ENCODE measurements at regions not wholly inside any gene's neighbourhood (a gene's known extent, or its start where the extent isn't known, plus 50 kb on each side); places are given as distances from the start of the nearest gene placed in this dataset.
A peak's percentile ranks its signal among the peaks of the same experiment; 100 is the strongest.

DNA sequence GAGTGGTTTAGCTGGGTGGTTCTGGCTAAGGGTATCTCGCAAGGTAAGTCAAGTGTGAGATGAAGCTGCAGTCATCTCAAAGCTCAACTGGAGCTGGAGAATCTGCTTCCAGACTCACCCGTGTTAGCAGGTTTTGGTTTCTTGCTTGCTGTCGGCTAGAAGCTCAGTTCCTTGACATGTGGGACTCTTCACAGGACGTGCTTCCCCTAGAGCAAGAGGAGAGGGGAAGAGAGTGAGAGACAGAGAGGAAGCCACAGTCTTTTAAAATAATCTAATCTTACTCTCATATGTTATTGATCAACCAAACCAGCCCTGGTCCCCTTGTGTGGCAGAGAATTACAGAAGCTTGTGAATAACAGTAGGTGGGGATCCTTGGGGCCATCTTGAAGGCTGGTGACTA is 199.5 kb downstream of the REEP3 start:
- H3K4me3 ChIP-seq, result no peak overlapping the region

DNA sequence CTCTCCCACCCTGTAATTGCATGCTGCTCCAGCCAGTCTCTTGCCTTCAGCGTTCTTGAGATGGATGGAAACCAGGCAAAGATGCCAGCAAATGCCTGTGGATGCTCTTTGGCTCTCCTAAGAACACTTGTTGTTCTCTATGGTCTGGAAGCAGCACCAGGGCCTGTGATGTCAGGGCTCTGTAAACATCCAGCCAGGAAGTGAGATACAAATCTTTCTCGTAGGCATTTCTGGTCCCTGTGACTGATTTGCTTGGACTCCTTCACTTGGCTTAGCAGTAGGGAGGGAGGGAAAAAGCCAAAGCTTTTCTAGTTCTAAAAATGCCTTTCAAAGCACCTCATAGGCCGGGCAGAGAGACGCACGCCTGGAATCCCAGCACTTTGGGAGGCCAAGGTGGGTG is 201.3 kb downstream of the REEP3 start:
- TF ChIP-seq, protein P1, sequence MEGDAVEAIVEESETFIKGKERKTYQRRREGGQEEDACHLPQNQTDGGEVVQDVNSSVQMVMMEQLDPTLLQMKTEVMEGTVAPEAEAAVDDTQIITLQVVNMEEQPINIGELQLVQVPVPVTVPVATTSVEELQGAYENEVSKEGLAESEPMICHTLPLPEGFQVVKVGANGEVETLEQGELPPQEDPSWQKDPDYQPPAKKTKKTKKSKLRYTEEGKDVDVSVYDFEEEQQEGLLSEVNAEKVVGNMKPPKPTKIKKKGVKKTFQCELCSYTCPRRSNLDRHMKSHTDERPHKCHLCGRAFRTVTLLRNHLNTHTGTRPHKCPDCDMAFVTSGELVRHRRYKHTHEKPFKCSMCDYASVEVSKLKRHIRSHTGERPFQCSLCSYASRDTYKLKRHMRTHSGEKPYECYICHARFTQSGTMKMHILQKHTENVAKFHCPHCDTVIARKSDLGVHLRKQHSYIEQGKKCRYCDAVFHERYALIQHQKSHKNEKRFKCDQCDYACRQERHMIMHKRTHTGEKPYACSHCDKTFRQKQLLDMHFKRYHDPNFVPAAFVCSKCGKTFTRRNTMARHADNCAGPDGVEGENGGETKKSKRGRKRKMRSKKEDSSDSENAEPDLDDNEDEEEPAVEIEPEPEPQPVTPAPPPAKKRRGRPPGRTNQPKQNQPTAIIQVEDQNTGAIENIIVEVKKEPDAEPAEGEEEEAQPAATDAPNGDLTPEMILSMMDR (IDR thresholded peaks at IDR 0.05), result no peak
- H3K9me3 ChIP-seq, result no peaks in the 10 kb centered on the region
- H3K36me3 ChIP-seq, result no peaks in the 10 kb centered on the region
- H3K27me3 ChIP-seq, result no peaks in the 10 kb centered on the region
- H3K27ac ChIP-seq, result peak overlapping the region; percentile 77 to 80
- H3K4me3 ChIP-seq, result no peak overlapping the region
- intact Hi-C loops (cut with DNase I; ENCODE audit: low total_unique reads), result loop anchor here (5.0 kb wide), 3 partner anchors 80 to 550 kb away; no protein-coding TSS in a partner anchor
- DNase-seq, result peak; percentile 66 to 88
- H3K4me1 ChIP-seq, result peaks cover 0 to 32% (median 20%) of the 10 kb centered on the region in 4 donors

More for the DNA sequence above, 199.5 kb downstream of the REEP3 start:
- H3K4me1 ChIP-seq, result peaks cover 0 to 32% (median 20%) of the 10 kb centered on the region in 4 donors
- H3K27ac ChIP-seq, result peak overlapping the region; percentile 77 to 80
- no peaks in the 10 kb centered on the region for H3K9me3 ChIP-seq
- intact Hi-C loops (cut with DNase I; ENCODE audit: low total_unique reads), result loop anchor here (5.0 kb wide), 3 partner anchors 82 to 548 kb away; no protein-coding TSS in a partner anchor
- TF ChIP-seq, protein P1 (IDR thresholded peaks at IDR 0.05), result no peak
- H3K36me3 ChIP-seq, result no peaks in the 10 kb centered on the region
- no peak for DNase-seq
- no peaks in the 10 kb centered on the region for H3K27me3 ChIP-seq

DNA sequence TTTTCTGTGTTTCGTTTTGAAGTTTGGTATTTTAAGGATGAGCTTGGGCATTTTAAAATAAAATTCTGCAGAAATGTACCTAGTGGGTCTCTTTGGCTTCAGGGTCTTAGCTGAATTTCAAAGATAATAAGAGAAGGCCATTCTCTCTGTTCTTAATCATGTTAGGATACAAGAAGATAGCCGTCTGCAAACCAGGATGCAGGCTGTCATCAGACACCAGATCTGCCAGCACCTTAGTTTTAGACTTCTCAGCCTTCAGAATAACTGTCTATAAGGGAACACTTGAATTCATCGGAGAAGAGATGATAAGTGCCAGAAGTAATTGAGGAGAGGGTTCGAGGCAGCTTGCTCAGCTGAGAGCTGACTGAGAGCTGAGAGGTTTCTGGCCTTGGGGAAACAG is 202.1 kb downstream of the REEP3 start:
- intact Hi-C loops (cut with DNase I; ENCODE audit: low total_unique reads), result loop anchor here (5.0 kb wide), 3 partner anchors 79 to 551 kb away; no protein-coding TSS in a partner anchor

DNA sequence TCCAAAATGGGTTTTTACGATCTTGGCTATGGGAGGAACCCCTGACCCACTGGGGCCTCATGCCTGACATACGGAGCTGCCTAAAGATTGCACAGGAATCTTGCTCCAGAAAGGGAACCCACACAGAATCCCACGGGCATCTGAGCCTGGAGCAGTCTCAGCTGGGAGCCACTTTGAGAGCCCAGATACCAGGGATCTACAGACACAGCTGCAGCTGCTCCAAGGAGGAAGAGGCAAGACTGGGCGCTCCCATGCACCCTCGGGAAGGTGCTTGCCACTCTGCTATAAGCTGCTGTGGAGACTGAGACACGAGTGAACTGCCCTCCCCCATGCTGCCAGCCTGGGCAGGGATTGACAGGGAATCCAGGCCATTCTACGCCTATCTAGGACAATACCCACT is 202.5 kb downstream of the REEP3 start:
- TF ChIP-seq, protein P1 (IDR thresholded peaks at IDR 0.05), result no peak
- Histone ChIP-seq H3K27me3 (no peaks in the 10 kb centered on the region), H3K9me3 (no peaks in the 10 kb centered on the region), H3K4me3 (no peak overlapping the region), H3K4me1 (peaks cover 0 to 32% (median 20%) of the 10 kb centered on the region in 4 donors), H3K36me3 (no peaks in the 10 kb centered on the region), H3K27ac (peak overlapping the region; percentile 77 to 80)
- intact Hi-C loops (cut with DNase I; ENCODE audit: low total_unique reads), result loop anchor here (5.0 kb wide), 3 partner anchors 79 to 551 kb away; no protein-coding TSS in a partner anchor
- no peak for DNase-seq

More for the DNA sequence above, 202.1 kb downstream of the REEP3 start:
- Histone ChIP-seq H3K36me3 (no peaks in the 10 kb centered on the region), H3K27me3 (no peaks in the 10 kb centered on the region), H3K9me3 (no peaks in the 10 kb centered on the region), H3K4me1 (peaks cover 0 to 32% (median 20%) of the 10 kb centered on the region in 4 donors), H3K4me3 (no peak overlapping the region), H3K27ac (peak overlapping the region; percentile 77 to 80)
- TF ChIP-seq, protein P1 (IDR thresholded peaks at IDR 0.05), result no peak
- no peak for DNase-seq

DNA sequence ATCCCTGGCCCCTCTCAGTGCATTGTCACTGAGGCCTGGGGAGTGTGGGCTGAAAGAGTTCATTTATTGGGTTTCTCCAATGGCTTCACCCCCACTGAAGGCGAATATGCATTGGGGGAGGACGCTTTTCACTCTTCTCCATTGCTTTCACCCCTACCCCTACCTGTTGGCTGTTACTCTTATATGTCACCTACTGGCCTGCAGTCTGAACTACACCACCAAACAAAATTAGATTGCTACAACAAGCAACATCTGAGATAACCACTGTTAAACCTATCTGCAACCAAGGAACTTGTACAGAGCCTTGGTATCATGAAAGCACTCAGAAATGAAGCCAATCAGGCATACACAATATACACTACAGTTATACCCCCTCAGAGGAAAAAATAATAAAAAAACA is 203.7 kb downstream of the REEP3 start:
- intact Hi-C loops (cut with DNase I; ENCODE audit: low total_unique reads), result loop anchor here (5.0 kb wide), 3 partner anchors 77 to 553 kb away; no protein-coding TSS in a partner anchor
- Histone ChIP-seq H3K4me1 (peaks cover 0 to 32% (median 19%) of the 10 kb centered on the region in 4 donors), H3K4me3 (no peak overlapping the region), H3K27me3 (no peaks in the 10 kb centered on the region), H3K9me3 (no peaks in the 10 kb centered on the region), H3K36me3 (no peaks in the 10 kb centered on the region), H3K27ac (no peak overlapping the region)
- TF ChIP-seq, protein P1 (IDR thresholded peaks at IDR 0.05), result no peak
- DNase-seq, result no peak
